Fibroblast of mammary gland (primary cell): ENCODE measurements at regions not wholly inside any gene's neighbourhood (a gene's known extent, or its start where the extent isn't known, plus 50 kb on each side); places are given as distances from the start of the nearest gene placed in this dataset.

Experiments used
- DNase-seq: peaks from one replicate; pipeline ENCODE4 v3.0.0-alpha.2; 2010; ENCODE audit warnings: low read depth
- H3K4me3 ChIP-seq: 2 replicates; pipeline ENCODE4 v1.5.1; 2011; ENCODE audit warnings: low read depth, mild to moderate bottlenecking, low read length, moderate library complexity; ENCODE audit not compliant: control insufficient read depth
- CTCF ChIP-seq: conservative IDR thresholded peaks from 2 replicates; pipeline ENCODE4 v1.5.1; 2011; ENCODE audit warnings: low read depth, low read length, inconsistent platforms; ENCODE audit not compliant: control insufficient read depth, insufficient read depth

GRCh38 chr15:26145796-26146195, 282.7 kb upstream of the ATP10A start:
- no peak for TF ChIP-seq CTCF

GRCh38 chr15:26144836-26145235, 281.7 kb upstream of the ATP10A start:
- no peak for DNase-seq
- no peak overlapping the region for H3K4me3 ChIP-seq
- no peak for TF ChIP-seq CTCF

More at GRCh38 chr15:26145796-26146195, 282.7 kb upstream of the ATP10A start:
- H3K4me3 ChIP-seq, result no peak overlapping the region
- DNase-seq, result no peak

- TF ChIP-seq CTCF, result no peak
- no peak overlapping the region for H3K4me3 ChIP-seq
- no peak for DNase-seq
These were observed 280.1 kb upstream of the ATP10A start for GRCh38 chr15:26143221-26143620.

- no peak for TF ChIP-seq CTCF
- no peak overlapping the region for H3K4me3 ChIP-seq
- DNase-seq, result no peak
These were observed 271.7 kb upstream of the ATP10A start for GRCh38 chr15:26134812-26135211.

- DNase-seq, result no peak
- no peak overlapping the region for H3K4me3 ChIP-seq
- no peak for TF ChIP-seq CTCF
These were observed 271.0 kb upstream of the ATP10A start for GRCh38 chr15:26134152-26134551.

GRCh38 chr15:26132811-26133210, 269.7 kb upstream of the ATP10A start:
- no peak for TF ChIP-seq CTCF
- H3K4me3 ChIP-seq, result no peak overlapping the region
- DNase-seq, result no peak

GRCh38 chr15:26129852-26130251, 266.7 kb upstream of the ATP10A start:
- H3K4me3 ChIP-seq, result no peak overlapping the region
- TF ChIP-seq CTCF, result no peak
- DNase-seq, result no peak
